MCF 10A (cell line): ENCODE measurements at regions not wholly inside any gene's neighbourhood (a gene's known extent, or its start where the extent isn't known, plus 50 kb on each side); places are given as distances from the start of the nearest gene placed in this dataset.

Source experiments
- BruUV-seq: library from RNA; stranded (reverse); fragments of 400-500 nt; replicated peaks from 2 replicates; lab custom pipeline; 2021; lab: Mats Ljungman, UMichigan
- CTCF ChIA-PET: fragments of 300-600 bp; sonication (Branson Sonifier 250); formaldehyde crosslinking; extraction: SDS; loops from one replicate; lab custom pipeline; 2021; ENCODE audit warnings: antibody characterized with exemption, inconsistent platforms; lab: Yijun Ruan, JAX
- POLR2A ChIA-PET: fragments of 300-600, 350-650 bp; sonication (Branson Sonifier 250); formaldehyde crosslinking; extraction: SDS; loops from one replicate; lab custom pipeline; 2020; ENCODE audit warnings: antibody characterized with exemption, inconsistent platforms; lab: Yijun Ruan, JAX
- DNase-seq: peaks from one replicate; pipeline ENCODE4 v3.0.0-alpha.2; 2018; ENCODE audit not compliant: unreplicated experiment
- H3K27ac Mint-ChIP-seq: one replicate; pipeline ENCODE4 v1.8.0; 2022; ENCODE audit warnings: mild to moderate bottlenecking, low read depth, mixed read lengths; ENCODE audit not compliant: unreplicated experiment
- H3K27me3 Mint-ChIP-seq: one replicate; pipeline ENCODE4 v1.8.0; 2022; ENCODE audit warnings: mixed read lengths; ENCODE audit not compliant: insufficient read depth, unreplicated experiment
- H3K36me3 Mint-ChIP-seq: one replicate; pipeline ENCODE4 v1.8.0; 2022; ENCODE audit warnings: mild to moderate bottlenecking, moderate library complexity, mixed read lengths; ENCODE audit not compliant: insufficient read depth, unreplicated experiment
- H3K4me1 Mint-ChIP-seq: one replicate; pipeline ENCODE4 v1.8.0; 2022; ENCODE audit warnings: mixed read lengths; ENCODE audit not compliant: insufficient read depth, unreplicated experiment
- H3K4me3 Mint-ChIP-seq: one replicate; pipeline ENCODE4 v1.8.0; 2022; ENCODE audit warnings: mild to moderate bottlenecking, moderate library complexity, mixed read lengths; ENCODE audit not compliant: unreplicated experiment
- H3K9me3 Mint-ChIP-seq: one replicate; pipeline ENCODE4 v1.8.0; 2022; ENCODE audit warnings: mixed read lengths; ENCODE audit not compliant: unreplicated experiment
- CTCF ChIP-seq: fragments of 200-600 bp; IDR thresholded peaks from one replicate; pipeline ENCODE4 v1.8.0; 2022; ENCODE audit warnings: antibody characterized with exemption, mild to moderate bottlenecking; ENCODE audit not compliant: unreplicated experiment
- intact Hi-C: fragments of 100-400 bp; cut with micrococcal nuclease; formaldehyde crosslinking; loops from 2 replicates; pipeline ENCODE4 v1.14.1; 2022

- CTCF ChIA-PET = interaction anchor here (0.6 to 0.8 kb wide), 2 partner anchors 75 to 946 kb away, joined by 3 read pairs; no protein-coding TSS in a partner anchor
- intact Hi-C loops = no loop called here
- Mint-ChIP-seq H3K9me3 (no peaks in the 10 kb centered on the region), H3K27me3 (no peaks in the 10 kb centered on the region), H3K27ac (no peak overlapping the region), H3K4me1 (no peaks in the 10 kb centered on the region), H3K36me3 (peaks cover 4% of the 10 kb centered on the region), H3K4me3 (no peak overlapping the region)
- POLR2A ChIA-PET = interaction anchor here (0.7 to 1.4 kb wide), 4 partner anchors 10 to 242 kb away, joined by 3 to 6 read pairs (median 4); partner anchors contain the start of gene TLE3
- no peak for DNase-seq
- BruUV-seq = no TSS peak
- TF ChIP-seq CTCF = no peak
Measured at GRCh38 chr15:70339571-70340493, 242.1 kb upstream of the TLE3 start.

GRCh38 chr15:70337277-70338186, 239.8 kb upstream of the TLE3 start:
- H3K36me3 Mint-ChIP-seq = peaks cover 4% of the 10 kb centered on the region
- intact Hi-C loops = no loop called here
- no TSS peak for BruUV-seq
- no peaks in the 10 kb centered on the region for H3K27me3 Mint-ChIP-seq
- ChIA-PET CTCF (interaction anchor here (0.8 kb wide), 1 partner anchor 641 kb away, joined by 3 read pairs; no protein-coding TSS in a partner anchor), POLR2A (no interaction called here)
- TF ChIP-seq CTCF = no peak
- H3K4me1 Mint-ChIP-seq = no peaks in the 10 kb centered on the region
- no peak for DNase-seq
- H3K27ac Mint-ChIP-seq = no peak overlapping the region
- H3K9me3 Mint-ChIP-seq = peaks cover 15% of the 10 kb centered on the region
- no peak overlapping the region for H3K4me3 Mint-ChIP-seq

GRCh38 chr15:70336425-70337009, 238.8 kb upstream of the TLE3 start:
- no peak overlapping the region for H3K27ac Mint-ChIP-seq
- no peak for DNase-seq
- TF ChIP-seq CTCF = no peak
- no TSS peak for BruUV-seq
- intact Hi-C loops = no loop called here
- ChIA-PET CTCF (no interaction called here), POLR2A (interaction anchor here (0.6 kb wide), 1 partner anchor 28 kb away, joined by 3 read pairs; no protein-coding TSS in a partner anchor)
- H3K27me3 Mint-ChIP-seq = no peaks in the 10 kb centered on the region
- H3K4me3 Mint-ChIP-seq = no peak overlapping the region
- peaks cover 4% of the 10 kb centered on the region for H3K36me3 Mint-ChIP-seq
- H3K4me1 Mint-ChIP-seq = no peaks in the 10 kb centered on the region
- H3K9me3 Mint-ChIP-seq = peaks cover 15% of the 10 kb centered on the region
